NCI-H2171 (cell line): ENCODE measurements at regions not wholly inside any gene's neighbourhood (a gene's known extent, or its start where the extent isn't known, plus 50 kb on each side); places are given as distances from the start of the nearest gene placed in this dataset.
"Not testable (repeated sequence)": the region's sequence is repeated elsewhere in the genome, so short reads cannot be mapped to it uniquely, and the experiment has no call there.

Experiments
- DNase-seq: peaks from one replicate; lab custom pipeline; 2025; lab: John Stamatoyannopoulos, UW

- no peak for DNase-seq
These were observed 354.4 kb upstream of the WWC1 start for GRCh38 chr5:167936944-167937634.

DNA sequence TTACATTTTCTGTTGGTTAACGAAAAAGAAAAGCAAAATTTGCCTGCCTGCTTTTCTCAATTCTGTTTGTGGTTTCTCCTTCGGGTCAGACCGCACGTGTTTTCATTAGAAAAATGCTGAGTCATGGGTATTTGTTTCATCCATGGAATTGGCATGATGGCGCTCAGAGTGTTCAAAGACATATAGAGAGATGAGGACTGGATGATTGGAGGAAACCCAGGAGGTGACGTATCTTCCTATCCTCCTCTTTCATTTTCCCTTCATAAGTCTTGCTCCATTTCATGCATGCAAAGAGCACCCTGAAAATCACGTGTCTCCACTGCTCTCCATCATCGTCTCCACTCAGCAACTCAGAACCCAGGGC lies 353.8 kb upstream of the WWC1 start:
- no peak for DNase-seq

GRCh38 chr5:167939686-167940085 lies 351.8 kb upstream of the WWC1 start:
- DNase-seq: no peak

DNA sequence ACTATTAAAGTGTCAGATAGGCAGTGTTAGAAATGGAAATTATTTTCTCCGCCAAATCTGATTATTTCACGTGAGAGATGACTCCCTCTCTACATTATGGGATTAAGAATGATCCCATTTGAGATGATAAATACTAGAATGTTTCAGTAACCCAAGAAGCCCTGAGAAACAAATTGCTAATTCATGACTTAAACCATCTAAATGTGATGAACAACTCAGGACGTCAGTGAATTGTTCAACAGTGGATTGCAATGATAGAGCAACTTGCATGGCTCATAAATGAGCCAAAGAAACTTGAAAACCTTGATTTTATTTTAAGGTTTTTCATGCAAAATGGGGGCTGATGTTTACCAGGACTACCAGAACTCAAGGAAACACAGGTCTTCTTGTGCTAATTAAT lies 350.5 kb upstream of the WWC1 start:
- no peak for DNase-seq

GRCh38 chr5:167941556-167941955 lies 349.9 kb upstream of the WWC1 start:
- DNase-seq: not testable (repeated sequence)

- no peak for DNase-seq
These were observed 348.1 kb upstream of the WWC1 start for GRCh38 chr5:167943343-167943742.

DNA sequence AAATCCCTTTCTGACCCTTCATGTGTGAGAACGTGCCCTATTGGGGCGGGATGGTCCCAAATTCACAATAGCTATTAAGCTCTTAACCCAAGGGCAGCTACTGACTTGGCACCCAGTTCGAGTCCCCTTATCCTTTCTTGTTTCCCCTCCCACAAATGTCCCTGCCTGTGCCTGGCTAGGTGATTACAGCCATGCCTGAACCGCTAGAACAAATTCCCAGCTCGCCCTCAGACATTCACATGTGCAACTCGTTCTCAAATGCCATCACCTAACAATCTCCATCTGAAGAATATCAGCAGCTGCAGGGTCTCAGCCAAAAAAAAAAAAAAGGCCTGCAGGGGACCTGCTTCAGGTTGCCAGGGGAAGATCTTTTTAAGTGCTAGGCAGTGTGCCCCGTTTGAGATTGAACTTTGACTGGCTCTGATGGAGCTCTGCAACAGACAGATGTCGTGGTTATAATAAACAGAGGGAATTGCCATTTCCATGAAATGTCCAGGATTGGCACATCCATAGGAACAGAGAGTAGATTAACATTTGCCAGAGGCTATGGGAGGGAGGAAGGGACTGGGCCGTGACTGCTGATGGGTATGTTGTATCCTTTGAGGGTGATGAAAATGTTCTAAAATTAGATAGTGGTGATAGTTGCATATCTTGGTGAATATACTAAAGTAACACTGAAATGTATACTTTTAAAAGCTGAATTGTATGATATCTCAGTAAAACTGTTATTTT lies 347.2 kb upstream of the WWC1 start:
- no peak for DNase-seq

GRCh38 chr5:167945542-167946384 lies 345.7 kb upstream of the WWC1 start:
- no peak for DNase-seq

DNA sequence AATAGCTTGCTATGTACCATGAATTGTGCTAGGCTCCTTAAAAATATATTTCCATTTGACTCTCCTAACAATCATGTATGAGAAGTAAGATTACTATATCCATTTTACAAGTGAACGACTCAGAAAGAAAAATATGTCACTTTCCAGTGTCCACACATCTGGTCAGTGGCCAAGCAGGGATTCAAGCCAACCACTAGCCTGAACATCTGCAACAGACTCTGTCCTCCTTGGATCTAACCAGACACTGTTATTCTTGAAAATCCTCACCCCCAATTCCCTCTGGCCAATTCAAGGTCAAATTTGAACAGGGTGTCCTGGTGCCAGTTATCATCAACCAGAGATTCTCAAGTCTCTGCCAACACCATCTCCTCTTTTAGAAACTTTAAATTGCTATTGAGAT lies 344.1 kb upstream of the WWC1 start:
- no peak for DNase-seq

DNA sequence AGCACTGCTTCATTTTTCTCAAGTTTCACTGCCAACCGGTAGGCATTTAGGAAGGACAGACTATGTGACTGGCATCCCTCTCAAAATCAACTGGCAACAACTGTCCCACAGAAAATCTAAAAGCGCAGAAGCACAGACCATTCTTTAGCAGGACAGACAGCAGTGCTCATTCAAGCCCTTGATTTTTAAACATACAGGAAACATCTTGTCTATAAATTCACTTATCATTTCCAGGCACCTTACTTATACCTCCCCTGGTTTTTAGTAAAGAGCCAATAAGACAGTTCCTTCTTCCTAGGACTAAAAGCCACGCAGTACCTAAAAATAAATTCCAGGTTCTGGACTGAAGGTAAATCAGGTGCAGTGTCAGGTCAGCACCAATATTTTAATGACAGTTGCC lies 343.2 kb upstream of the WWC1 start:
- DNase-seq: no peak

- no peak for DNase-seq
These were observed 342.0 kb upstream of the WWC1 start for GRCh38 chr5:167949435-167949834.

GRCh38 chr5:167950126-167950721 lies 341.2 kb upstream of the WWC1 start:
- no peak for DNase-seq

DNA sequence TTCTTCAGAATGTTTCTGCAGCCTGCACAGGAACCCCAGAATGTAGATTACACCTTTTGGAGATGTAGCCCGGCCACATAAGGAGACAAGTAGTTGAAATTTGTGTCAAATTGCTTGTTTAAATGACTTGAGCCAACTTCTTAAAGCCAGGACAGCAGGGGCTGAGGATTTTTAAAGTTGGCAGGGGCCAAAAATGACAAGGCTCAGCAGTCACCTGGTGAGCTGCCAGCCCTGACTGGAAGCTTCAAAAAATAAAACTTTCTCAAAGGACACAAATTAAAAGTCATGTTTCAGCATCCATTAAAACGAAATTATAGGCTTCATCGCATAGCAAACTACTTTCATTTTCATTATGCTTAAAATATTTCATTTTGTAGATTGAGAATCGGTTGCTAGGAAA lies 340.3 kb upstream of the WWC1 start:
- DNase-seq: no peak

DNA sequence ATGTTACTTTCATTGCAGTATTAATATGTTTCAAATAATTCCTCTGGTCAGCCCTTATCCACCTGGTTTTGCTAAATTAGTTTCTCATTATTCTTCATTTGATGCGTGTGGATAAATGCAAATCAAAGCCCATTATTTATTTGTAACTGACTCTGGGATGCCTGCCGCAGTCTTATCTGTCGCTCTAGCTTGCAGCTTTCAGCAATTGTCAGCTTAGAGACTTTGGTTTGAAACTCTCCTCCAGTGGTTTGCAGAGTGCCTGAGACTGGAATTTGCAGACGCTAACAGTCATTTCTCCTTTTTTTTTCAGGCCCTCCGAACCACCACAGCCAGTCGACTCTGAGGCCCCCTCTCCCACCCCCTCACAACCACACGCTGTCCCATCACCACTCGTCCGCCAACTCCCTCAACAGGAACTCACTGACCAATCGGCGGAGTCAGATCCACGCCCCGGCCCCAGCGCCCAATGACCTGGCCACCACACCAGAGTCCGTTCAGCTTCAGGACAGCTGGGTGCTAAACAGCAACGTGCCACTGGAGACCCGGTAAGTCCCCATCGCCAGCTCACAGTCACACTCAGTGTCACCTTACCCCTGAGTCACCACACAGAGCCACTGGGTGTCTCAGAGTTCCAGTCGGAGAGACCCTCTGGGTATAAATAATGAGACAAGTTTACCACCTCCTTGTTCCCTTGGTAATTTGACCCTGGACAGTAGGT lies 339.0 kb upstream of the WWC1 start:
- no peak for DNase-seq

- DNase-seq: no peak
These were observed 338.2 kb upstream of the WWC1 start for GRCh38 chr5:167953151-167953798.

GRCh38 chr5:167961731-167962130 lies 329.7 kb upstream of the WWC1 start:
- no peak for DNase-seq

GRCh38 chr5:167964529-167964928 lies 326.9 kb upstream of the WWC1 start:
- DNase-seq: no peak

- DNase-seq: no peak
These were observed 325.7 kb upstream of the WWC1 start for GRCh38 chr5:167965710-167966109.

GRCh38 chr5:167966979-167967378 lies 324.5 kb upstream of the WWC1 start:
- DNase-seq: no peak

DNA sequence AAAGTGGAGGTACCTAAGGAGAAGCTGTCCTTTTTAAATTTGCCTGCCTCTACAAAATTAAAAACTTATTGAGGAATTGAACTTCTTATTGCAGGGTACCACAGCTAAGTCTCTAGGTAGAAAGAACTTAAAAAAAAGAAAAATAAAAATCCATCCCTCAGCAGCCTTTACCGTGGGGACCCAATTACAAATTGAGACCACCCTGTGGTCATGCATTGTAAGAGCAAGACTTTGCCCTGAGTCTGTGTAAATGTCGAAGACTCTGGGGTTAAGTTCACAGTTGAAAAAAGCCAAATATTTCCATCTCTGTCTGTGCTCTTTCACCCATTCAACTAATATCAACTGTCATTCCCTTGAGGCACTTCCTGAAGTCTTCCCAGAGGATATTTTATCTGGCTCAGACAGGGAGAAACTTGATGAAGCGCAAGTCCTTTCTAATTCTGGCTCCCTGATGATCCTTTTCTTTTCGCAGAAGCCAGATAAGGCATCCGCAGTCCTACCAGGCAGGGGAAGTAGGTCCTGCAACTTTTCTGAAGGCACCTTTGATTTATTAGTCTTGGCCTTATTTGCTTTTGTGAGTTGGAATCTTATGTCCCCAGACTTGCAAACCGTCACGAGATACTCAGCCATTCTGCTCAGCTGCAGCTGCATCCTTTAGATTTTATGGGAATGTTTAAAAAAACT lies 323.8 kb upstream of the WWC1 start:
- DNase-seq: no peak

DNA sequence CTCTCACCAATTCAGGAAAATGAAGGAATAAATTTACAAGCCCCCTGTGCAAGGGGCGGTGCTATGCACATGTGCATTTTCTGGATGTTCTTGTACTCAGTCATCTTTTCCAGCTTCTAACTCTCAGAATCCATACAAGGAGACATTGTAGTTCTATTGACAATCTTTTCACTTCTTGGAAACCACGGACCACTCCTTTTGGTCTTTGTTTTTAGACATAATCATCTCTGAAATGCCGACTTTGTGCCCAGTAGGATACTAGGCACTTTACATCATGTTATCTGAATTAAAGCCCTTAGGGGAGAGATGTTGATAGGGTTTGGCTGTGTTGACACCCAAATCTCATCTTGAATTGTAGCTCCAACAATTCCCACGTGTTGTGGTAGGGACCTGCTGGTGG lies 322.6 kb upstream of the WWC1 start:
- no peak for DNase-seq
